ENCODE measurements at regions not wholly inside any gene's neighbourhood (a gene's known extent, or its start where the extent isn't known, plus 50 kb on each side); places are given as distances from the start of the nearest gene placed in this dataset.

GRCh38 chr2:230644356-230644935 lies 68.2 kb upstream of the CAB39 start:
- no peak for TF ChIP-seq CTCF (IDR thresholded peaks at IDR 0.05; ENCODE audit: low read depth, low read length, missing control alignments)
- H3K4me3 ChIP-seq (ENCODE audit: low read depth, low read length), result no peak overlapping the region
- no peak for DNase-seq (ENCODE audit: low read depth)

GRCh38 chr2:230648356-230648755 lies 64.3 kb upstream of the CAB39 start:
- no peak for DNase-seq (ENCODE audit: low read depth)
- H3K4me3 ChIP-seq (ENCODE audit: low read depth, low read length), result no peak overlapping the region
- no peak for TF ChIP-seq CTCF (IDR thresholded peaks at IDR 0.05; ENCODE audit: low read depth, low read length, missing control alignments)

- no peak overlapping the region for H3K4me3 ChIP-seq (ENCODE audit: low read depth, low read length)
- no peak for DNase-seq (ENCODE audit: low read depth)
- no peak for TF ChIP-seq CTCF (IDR thresholded peaks at IDR 0.05; ENCODE audit: low read depth, low read length, missing control alignments)
These were observed 62.0 kb upstream of the CAB39 start for GRCh38 chr2:230650585-230651137.

- no peak overlapping the region for H3K4me3 ChIP-seq (ENCODE audit: low read depth, low read length)
- DNase-seq (ENCODE audit: low read depth), result no peak
- TF ChIP-seq CTCF (IDR thresholded peaks at IDR 0.05; ENCODE audit: low read depth, low read length, missing control alignments), result no peak
These were observed 58.6 kb upstream of the CAB39 start for GRCh38 chr2:230654057-230654456.

GRCh38 chr2:230657462-230657861 lies 55.2 kb upstream of the CAB39 start:
- no peak for DNase-seq (ENCODE audit: low read depth)
- TF ChIP-seq CTCF (IDR thresholded peaks at IDR 0.05; ENCODE audit: low read depth, low read length, missing control alignments), result no peak
- H3K4me3 ChIP-seq (ENCODE audit: low read depth, low read length), result peak overlapping the region; percentile 42

- H3K4me3 ChIP-seq (ENCODE audit: low read depth, low read length), result peak overlapping the region; percentile 42
- DNase-seq (ENCODE audit: low read depth), result no peak
- TF ChIP-seq CTCF (IDR thresholded peaks at IDR 0.05; ENCODE audit: low read depth, low read length, missing control alignments), result no peak
These were observed 54.7 kb upstream of the CAB39 start for GRCh38 chr2:230657906-230658305.

GRCh38 chr2:230658577-230658876 lies 54.1 kb upstream of the CAB39 start:
- DNase-seq (ENCODE audit: low read depth), result no peak
- H3K4me3 ChIP-seq (ENCODE audit: low read depth, low read length), result peak overlapping the region; percentile 42
- TF ChIP-seq CTCF (IDR thresholded peaks at IDR 0.05; ENCODE audit: low read depth, low read length, missing control alignments), result no peak

All from GM12864 (cell line).